Spinal cord (tissue), 9 donors: ENCODE measurements at regions not wholly inside any gene's neighbourhood (a gene's known extent, or its start where the extent isn't known, plus 50 kb on each side); places are given as distances from the start of the nearest gene placed in this dataset.
"Not testable (repeated sequence)": the region's sequence is repeated elsewhere in the genome, so short reads cannot be mapped to it uniquely, and the experiment has no call there.

Source experiments
- DNase-seq, 6 donors: peaks; one replicate each; pipeline versions ENCODE4 v3.0.0 to v3.0.0-alpha.2; 2013 to 2015; ENCODE audit warnings: low spot score in 6 of 6, low read depth in 4 of 6
- H3K27ac ChIP-seq: one replicate; pipeline ENCODE4 v1.5.1; 2013; ENCODE audit warnings: low read depth, low read length, control low read depth
- H3K27me3 ChIP-seq: one replicate; pipeline ENCODE4 v1.6.1; 2013; ENCODE audit warnings: low read length; ENCODE audit not compliant: control insufficient read depth, insufficient read depth
- H3K36me3 ChIP-seq: one replicate; pipeline ENCODE4 v1.6.1; 2013; ENCODE audit warnings: low read length; ENCODE audit not compliant: control insufficient read depth, insufficient read depth
- H3K4me1 ChIP-seq: one replicate; pipeline ENCODE4 v1.6.1; 2013; ENCODE audit warnings: low read length; ENCODE audit not compliant: control insufficient read depth, insufficient read depth
- H3K4me3 ChIP-seq: one replicate; pipeline ENCODE4 v1.5.1; 2013; ENCODE audit warnings: low read depth, low read length, control low read depth
- H3K9me3 ChIP-seq: one replicate; pipeline ENCODE4 v1.6.1; 2013; ENCODE audit warnings: low read length; ENCODE audit not compliant: control insufficient read depth, insufficient read depth
- WGBS: methylation state at CpG from one replicate; pipeline ENCODE4 v1.1.5; 2013; ENCODE audit warnings: missing lambda C conversion rate; ENCODE audit not compliant: insufficient coverage; 5-methylcytosine and 5-hydroxymethylcytosine counted together
- donor health status: healthy.

DNA sequence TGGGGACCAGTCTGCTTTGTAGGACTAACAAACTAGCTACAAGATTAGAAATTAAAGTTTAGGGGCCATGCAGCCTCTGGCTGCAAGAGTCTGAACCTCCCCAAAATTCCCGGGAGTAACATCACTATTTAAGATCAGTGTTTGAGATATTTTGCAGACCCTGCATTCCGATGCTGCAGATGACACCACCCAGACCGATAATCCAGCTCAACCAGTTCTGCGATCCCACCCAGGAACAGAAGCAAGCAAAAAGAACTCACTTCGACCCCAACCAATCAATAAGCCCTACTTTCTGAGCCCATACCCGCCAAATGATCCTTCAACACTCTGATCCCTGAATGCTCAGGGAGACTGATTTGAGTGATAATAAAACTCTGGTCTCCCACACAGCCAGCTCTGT is 877.8 kb downstream of the FAT4 start:
- Histone ChIP-seq H3K27ac (no peak overlapping the region), H3K9me3 (peaks cover 1% of the 10 kb centered on the region), H3K4me3 (no peak overlapping the region), H3K27me3 (no peaks in the 10 kb centered on the region), H3K36me3 (no peaks in the 10 kb centered on the region), H3K4me1 (no peaks in the 10 kb centered on the region)
- no peak for DNase-seq
- WGBS: 91% methylated on average over 6 of the region's 6 CpGs

DNA sequence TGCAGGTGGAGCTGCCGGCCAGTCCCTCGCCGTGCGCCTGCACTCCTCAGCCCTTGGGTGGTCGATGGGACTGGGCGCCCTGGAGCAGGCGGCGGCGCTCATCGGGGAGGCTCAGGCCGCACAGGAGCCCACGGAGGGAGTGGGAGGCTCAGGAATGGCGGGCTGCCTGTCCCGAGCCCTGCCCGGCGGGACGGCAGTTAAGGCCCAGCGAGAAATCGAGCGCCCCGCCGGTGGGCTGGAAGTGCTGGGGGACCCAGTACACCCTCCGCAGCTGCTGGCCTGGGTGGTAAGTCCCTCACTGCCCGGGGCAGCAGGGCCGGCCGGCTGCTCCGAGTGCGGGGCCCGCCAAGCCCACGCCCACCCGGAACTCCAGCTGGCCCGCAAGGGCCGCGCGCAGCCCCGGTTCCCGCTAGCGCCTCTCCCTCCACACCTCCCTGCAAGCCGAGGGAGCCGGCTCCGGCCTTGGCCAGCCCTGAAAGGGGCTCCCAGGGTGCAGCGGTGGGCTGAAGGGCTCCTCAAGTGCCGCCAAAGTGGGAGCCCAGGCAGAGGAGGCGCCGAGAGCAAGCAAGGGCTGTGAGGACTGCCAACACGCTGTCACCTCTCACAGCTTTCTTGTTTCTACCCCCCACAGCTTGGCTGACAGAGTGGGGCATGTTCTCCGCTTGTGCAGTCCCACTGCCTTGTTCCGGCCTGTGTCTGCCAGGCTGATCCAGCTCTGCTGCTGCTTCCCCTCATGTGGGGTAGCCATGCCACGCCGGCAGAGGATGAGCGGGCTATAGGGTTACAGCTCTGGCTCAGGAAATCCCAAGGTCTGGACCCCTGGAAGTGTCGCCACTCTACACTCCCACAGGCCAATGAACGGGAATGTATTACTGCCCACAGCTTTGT is 886.7 kb downstream of the FAT4 start:
- H3K4me1 ChIP-seq, H3K27ac ChIP-seq, H3K9me3 ChIP-seq, H3K27me3 ChIP-seq, H3K36me3 ChIP-seq, DNase-seq, H3K4me3 ChIP-seq: not testable (repeated sequence)
- WGBS: 94% methylated on average over 53 of the region's 53 CpGs

DNA sequence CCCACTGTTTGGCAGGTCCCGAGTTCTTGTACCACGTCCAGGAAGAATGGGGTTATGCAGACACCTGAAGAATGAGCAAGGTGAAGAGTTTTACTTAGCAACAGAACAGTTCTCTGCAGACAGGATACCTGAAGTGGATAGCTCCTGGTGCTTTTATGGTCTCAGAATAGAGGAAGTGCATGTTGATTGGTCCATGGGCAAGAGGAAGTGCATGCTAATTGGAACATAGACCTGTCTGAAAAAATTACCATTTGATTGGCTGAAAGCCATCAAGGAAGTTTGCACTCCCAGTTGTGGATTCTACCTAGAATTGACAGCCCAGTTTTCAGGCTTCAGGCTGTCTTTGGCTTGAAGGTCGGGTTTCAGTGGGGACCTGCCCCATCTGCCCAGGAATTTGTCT is 887.5 kb downstream of the FAT4 start:
- no peaks in the 10 kb centered on the region for H3K9me3 ChIP-seq
- WGBS: 89% methylated on average over 3 of the region's 3 CpGs
- H3K4me3 ChIP-seq: no peak overlapping the region
- no peak overlapping the region for H3K27ac ChIP-seq
- H3K27me3 ChIP-seq: no peaks in the 10 kb centered on the region
- no peaks in the 10 kb centered on the region for H3K36me3 ChIP-seq
- DNase-seq: no peak
- no peaks in the 10 kb centered on the region for H3K4me1 ChIP-seq

DNA sequence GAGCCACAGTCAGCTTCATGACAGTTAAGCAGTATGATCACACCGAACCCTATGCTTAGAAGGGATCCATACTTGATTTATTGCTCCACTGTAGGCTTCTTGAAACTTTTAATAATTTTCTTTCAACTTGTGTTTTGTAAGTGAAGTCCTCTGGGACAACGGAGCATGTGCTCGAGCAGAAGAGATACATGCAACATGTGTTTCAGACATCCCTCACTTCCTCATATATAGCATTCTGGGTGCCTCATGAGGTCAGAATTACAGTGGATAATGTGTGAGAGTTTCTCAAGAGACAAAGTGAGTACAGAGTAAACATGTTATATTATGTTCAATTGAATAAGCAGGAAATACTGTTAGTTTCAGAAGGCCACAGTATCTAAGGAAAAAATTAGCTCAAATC is 893.2 kb downstream of the FAT4 start:
- Histone ChIP-seq H3K4me1 (no peaks in the 10 kb centered on the region), H3K27me3 (no peaks in the 10 kb centered on the region), H3K9me3 (no peaks in the 10 kb centered on the region), H3K27ac (no peak overlapping the region), H3K36me3 (no peaks in the 10 kb centered on the region), H3K4me3 (no peak overlapping the region)
- DNase-seq: no peak
- no CpG with 5 or more reads among the region's 3 CpGs for WGBS

DNA sequence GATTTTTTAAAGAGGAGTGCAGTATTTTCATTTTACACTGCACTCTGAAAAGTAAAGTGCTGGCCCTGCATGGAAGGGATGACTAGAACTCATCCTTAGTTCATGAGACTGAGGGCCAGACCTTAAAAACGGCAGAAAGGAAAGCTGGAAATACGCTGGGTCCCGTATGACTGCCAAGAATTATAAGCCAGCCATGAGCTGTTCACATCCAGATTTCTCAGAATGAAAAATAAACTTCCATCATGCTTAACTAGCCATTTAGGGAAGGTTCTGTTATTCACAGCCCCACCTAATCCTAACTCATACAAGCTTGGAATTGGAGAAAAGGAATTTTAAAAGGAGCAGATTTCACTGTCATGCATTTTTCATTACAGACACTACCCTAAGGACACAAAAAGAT is 894.4 kb downstream of the FAT4 start:
- Histone ChIP-seq H3K27ac (no peak overlapping the region), H3K9me3 (no peaks in the 10 kb centered on the region), H3K36me3 (no peaks in the 10 kb centered on the region), H3K4me1 (no peaks in the 10 kb centered on the region), H3K4me3 (no peak overlapping the region), H3K27me3 (no peaks in the 10 kb centered on the region)
- DNase-seq: peak in 1 of 6 donors; percentile 17
- WGBS: 89% methylated on average over 3 of the region's 3 CpGs

DNA sequence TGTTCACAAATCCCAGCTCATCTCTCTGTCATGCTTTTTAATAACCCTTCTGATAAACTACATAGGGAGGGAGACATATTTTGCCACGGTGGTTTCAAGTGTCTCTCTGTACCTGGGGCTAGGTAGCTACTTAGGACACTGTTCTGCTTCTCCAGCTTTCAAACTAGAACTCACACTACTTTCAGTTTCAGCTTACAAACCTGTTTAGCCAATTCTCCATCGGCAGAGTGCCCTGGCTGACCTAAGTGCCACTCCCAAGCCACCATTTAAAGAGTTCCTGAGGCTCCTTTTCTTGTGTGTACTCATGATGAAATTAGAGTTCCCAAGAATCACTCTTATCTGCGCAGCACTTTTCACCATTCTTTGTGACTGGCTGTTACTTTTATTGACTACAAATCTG is 899.2 kb downstream of the FAT4 start:
- Histone ChIP-seq H3K27me3 (no peaks in the 10 kb centered on the region), H3K9me3 (no peaks in the 10 kb centered on the region), H3K4me3 (no peak overlapping the region), H3K36me3 (no peaks in the 10 kb centered on the region), H3K27ac (no peak overlapping the region), H3K4me1 (no peaks in the 10 kb centered on the region)
- 83% methylated on average over 1 of the region's 3 CpGs for WGBS
- DNase-seq: no peak

DNA sequence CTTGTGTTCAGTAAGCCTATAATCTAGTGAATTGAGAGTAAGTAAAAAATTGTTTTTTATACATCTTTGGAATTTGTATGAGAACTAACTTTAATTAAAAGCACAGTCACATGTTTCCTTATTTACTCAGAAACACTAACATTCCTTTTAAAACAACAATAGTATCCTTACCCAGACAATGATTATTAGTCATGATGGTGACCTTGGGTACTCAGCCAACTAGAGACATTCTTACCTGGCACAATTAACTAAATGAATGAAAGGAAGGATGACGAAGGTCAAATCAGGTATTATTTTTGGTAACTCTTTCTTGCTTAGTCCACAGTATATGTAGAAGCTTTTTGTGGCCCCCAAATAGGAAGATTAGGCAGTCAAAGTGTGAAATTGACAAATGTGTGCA is 901.0 kb downstream of the FAT4 start:
- no CpG with 5 or more reads among the region's 1 CpG for WGBS
- Histone ChIP-seq H3K4me1 (no peaks in the 10 kb centered on the region), H3K36me3 (no peaks in the 10 kb centered on the region), H3K4me3 (no peak overlapping the region), H3K27ac (no peak overlapping the region), H3K27me3 (no peaks in the 10 kb centered on the region), H3K9me3 (no peaks in the 10 kb centered on the region)
- no peak for DNase-seq

DNA sequence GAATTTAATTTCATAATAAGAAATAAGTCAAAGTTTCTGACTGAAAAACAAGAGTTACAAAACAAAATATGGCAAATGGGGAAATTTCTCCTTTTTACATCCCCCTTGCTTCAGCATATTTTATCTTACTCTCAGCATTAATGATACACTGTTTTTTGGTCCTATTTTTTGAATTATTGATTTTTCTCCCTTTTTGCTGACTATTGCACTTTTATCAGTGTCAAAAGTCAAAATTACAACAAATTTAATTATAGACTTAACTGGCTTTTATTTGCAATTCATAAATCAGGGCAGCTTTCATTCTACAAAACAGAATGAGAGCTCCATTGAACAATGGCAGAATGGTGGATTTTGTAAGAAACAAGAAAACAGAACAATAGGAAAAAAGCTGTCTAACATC is 901.9 kb downstream of the FAT4 start:
- Histone ChIP-seq H3K36me3 (no peaks in the 10 kb centered on the region), H3K4me3 (no peak overlapping the region), H3K27me3 (no peaks in the 10 kb centered on the region), H3K4me1 (no peaks in the 10 kb centered on the region), H3K9me3 (no peaks in the 10 kb centered on the region), H3K27ac (no peak overlapping the region)
- no peak for DNase-seq

DNA sequence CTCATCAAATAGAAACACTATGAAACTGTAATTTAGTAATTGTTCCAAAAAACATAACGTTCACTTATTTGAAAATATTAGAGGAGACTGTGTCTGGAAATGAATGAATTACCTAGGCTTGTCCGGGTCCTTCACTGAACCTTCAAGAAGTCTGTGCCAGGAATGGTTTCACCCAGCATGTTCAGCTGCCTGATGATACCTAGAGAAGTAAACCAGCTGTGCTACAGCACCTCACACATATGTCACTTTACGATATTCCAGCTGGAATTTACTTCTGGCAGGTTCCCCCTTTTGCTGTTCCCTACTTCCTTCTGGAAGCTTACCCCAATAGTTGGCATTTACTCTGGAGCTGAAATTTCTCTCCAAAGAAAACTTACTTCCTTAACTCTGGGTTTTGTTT is 906.5 kb downstream of the FAT4 start:
- no peak overlapping the region for H3K4me3 ChIP-seq
- H3K9me3 ChIP-seq: no peaks in the 10 kb centered on the region
- H3K27ac ChIP-seq: no peak overlapping the region
- no peaks in the 10 kb centered on the region for H3K4me1 ChIP-seq
- no peak for DNase-seq
- WGBS: 94% methylated on average over 2 of the region's 3 CpGs
- no peaks in the 10 kb centered on the region for H3K27me3 ChIP-seq
- no peaks in the 10 kb centered on the region for H3K36me3 ChIP-seq

DNA sequence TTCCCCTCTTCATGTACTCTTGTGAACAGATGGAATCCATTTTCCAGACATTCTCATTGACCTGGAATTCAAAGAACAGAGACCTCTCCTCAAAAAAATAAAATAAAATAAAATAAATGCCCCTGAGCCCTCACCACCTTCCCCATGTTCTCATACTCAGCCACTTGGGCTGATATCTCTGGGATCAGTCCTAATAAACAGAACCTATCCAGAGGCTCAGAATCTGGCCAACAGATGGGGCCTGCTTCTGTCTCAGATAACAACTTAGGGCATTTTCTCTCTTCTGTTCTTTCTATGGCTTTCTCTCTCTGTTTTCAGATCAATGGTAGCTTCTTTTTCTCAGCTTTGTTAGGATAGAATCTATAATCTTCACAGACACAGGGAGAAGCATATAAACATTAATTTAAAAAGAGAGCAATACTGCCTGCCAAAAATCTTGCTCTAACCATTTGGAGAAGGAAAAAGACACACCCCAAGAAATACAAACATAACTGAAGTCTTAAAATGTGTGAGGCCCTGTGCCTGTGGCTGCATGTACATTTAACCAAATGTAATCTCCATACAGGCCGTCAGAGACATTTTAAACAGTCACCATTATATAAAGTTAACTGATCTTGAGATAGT is 907.1 kb downstream of the FAT4 start:
- Histone ChIP-seq H3K9me3 (no peaks in the 10 kb centered on the region), H3K36me3 (no peaks in the 10 kb centered on the region), H3K27ac (no peak overlapping the region), H3K4me1 (no peaks in the 10 kb centered on the region), H3K4me3 (no peak overlapping the region), H3K27me3 (no peaks in the 10 kb centered on the region)
- peak in 1 of 6 donors; percentile 50 for DNase-seq
- WGBS: no CpG with 5 or more reads among the region's 1 CpG
